ENCODE measurements at regions not wholly inside any gene's neighbourhood (a gene's known extent, or its start where the extent isn't known, plus 50 kb on each side); places are given as distances from the start of the nearest gene placed in this dataset.
A peak's percentile ranks its signal among the peaks of the same experiment; 100 is the strongest.

GRCh38 chr2:207235621-207236020 is 69.9 kb upstream of the KLF7 start:
- TF ChIP-seq EZH2phosphoT487 (IDR thresholded peaks at IDR 0.05; ENCODE audit: insufficient read depth, low read depth) (no peak), EZH2 (IDR thresholded peaks at IDR 0.05; ENCODE audit: insufficient read depth, poor library complexity, severe bottlenecking) (no peak)
- DNase-seq = peak; percentile 21
- in situ Hi-C loops (cut with MboI) = no loop called here

GRCh38 chr2:207236156-207236935 is 70.6 kb upstream of the KLF7 start:
- H3K79me2 ChIP-seq (ENCODE audit: insufficient read depth) = 0 out of 2 replicates have a peak, but pooled peaks cover 8% of the 10 kb centered on the region
- 86 to 90% methylated on average over 2 of the region's 2 CpGs for WGBS, 2 experiments (ENCODE audit: low coverage in 1 of 2, low lambda C conversion rate in 2 of 2, missing lambda C conversion rate in 2 of 2)
- H3F3A ChIP-seq (ENCODE audit: insufficient read depth) = peaks cover 35% of the 10 kb centered on the region
- 0 out of 2 replicates have a peak, but pooled peaks cover 4% of the 10 kb centered on the region for H3K36me3 ChIP-seq (ENCODE audit: low read depth)
- in situ Hi-C loops (cut with MboI) = no loop called here
- no peak overlapping the region for H3K27ac ChIP-seq
- no peak overlapping the region for H3K4me3 ChIP-seq
- peaks cover 37% of the 10 kb centered on the region for H3K4me1 ChIP-seq (ENCODE audit: insufficient read depth)
- H3K4me2 ChIP-seq (ENCODE audit: unreplicated experiment) = no peak overlapping the region
- DNase-seq = no peak
- H3K9me2 ChIP-seq (ENCODE audit: insufficient read depth) = no peaks in the 10 kb centered on the region
- H4K20me1 ChIP-seq (ENCODE audit: insufficient read depth) = no peaks in the 10 kb centered on the region
- no peaks in the 10 kb centered on the region for H3K27me3 ChIP-seq (replicated peaks; ENCODE audit: insufficient read depth)
- no peak overlapping the region for H2AFZ ChIP-seq
- no peak overlapping the region for H3K9ac ChIP-seq
- no peaks in the 10 kb centered on the region for H3K9me3 ChIP-seq (ENCODE audit: low read depth)
- TF ChIP-seq EZH2 (IDR thresholded peaks at IDR 0.05; ENCODE audit: insufficient read depth, poor library complexity, severe bottlenecking) = no peak
- TF ChIP-seq EZH2phosphoT487 (IDR thresholded peaks at IDR 0.05; ENCODE audit: insufficient read depth, low read depth) = no peak

More at GRCh38 chr2:207235621-207236020, 69.9 kb upstream of the KLF7 start:
- H2AFZ ChIP-seq = no peak overlapping the region
- no peaks in the 10 kb centered on the region for H4K20me1 ChIP-seq (ENCODE audit: insufficient read depth)
- no peaks in the 10 kb centered on the region for H3K27me3 ChIP-seq (replicated peaks; ENCODE audit: insufficient read depth)
- H3K9ac ChIP-seq = no peak overlapping the region
- no peak overlapping the region for H3K27ac ChIP-seq
- H3F3A ChIP-seq (ENCODE audit: insufficient read depth) = peaks cover 28% of the 10 kb centered on the region
- H3K9me2 ChIP-seq (ENCODE audit: insufficient read depth) = no peaks in the 10 kb centered on the region
- 82 to 92% methylated on average over 4 of the region's 4 CpGs for WGBS, 2 experiments (ENCODE audit: low coverage in 1 of 2, low lambda C conversion rate in 2 of 2, missing lambda C conversion rate in 2 of 2)
- peaks cover 34% of the 10 kb centered on the region for H3K4me1 ChIP-seq (ENCODE audit: insufficient read depth)
- H3K79me2 ChIP-seq (ENCODE audit: insufficient read depth) = 0 out of 2 replicates have a peak, but pooled peaks cover under 1% of the 10 kb centered on the region
- no peak overlapping the region for H3K4me2 ChIP-seq (ENCODE audit: unreplicated experiment)
- no peaks in the 10 kb centered on the region for H3K9me3 ChIP-seq (ENCODE audit: low read depth)
- H3K36me3 ChIP-seq (ENCODE audit: low read depth) = 0 out of 2 replicates have a peak, but pooled peaks cover 4% of the 10 kb centered on the region
- H3K4me3 ChIP-seq = no peak overlapping the region

GRCh38 chr2:207238831-207239701 is 73.3 kb upstream of the KLF7 start:
- H4K20me1 ChIP-seq (ENCODE audit: insufficient read depth) = no peaks in the 10 kb centered on the region
- H3K4me2 ChIP-seq (ENCODE audit: unreplicated experiment) = peak overlapping the region; percentile 88
- 0 out of 2 replicates have a peak, but pooled peaks cover 4% of the 10 kb centered on the region for H3K36me3 ChIP-seq (ENCODE audit: low read depth)
- H3F3A ChIP-seq (ENCODE audit: insufficient read depth) = peaks cover 42% of the 10 kb centered on the region
- H3K9me2 ChIP-seq (ENCODE audit: insufficient read depth) = no peaks in the 10 kb centered on the region
- peak overlapping the region; percentile 12; the same call in 1 of the 2 replicates for H2AFZ ChIP-seq
- DNase-seq = peak; percentile 98
- no peak for TF ChIP-seq EZH2 (IDR thresholded peaks at IDR 0.05; ENCODE audit: insufficient read depth, poor library complexity, severe bottlenecking)
- TF ChIP-seq EZH2phosphoT487 (IDR thresholded peaks at IDR 0.05; ENCODE audit: insufficient read depth, low read depth) = no peak
- peak overlapping the region; percentile 60 for H3K4me3 ChIP-seq
- H3K27ac ChIP-seq = peak overlapping the region; percentile 100
- 12 to 13% methylated on average over 7 of the region's 7 CpGs for WGBS, 2 experiments (ENCODE audit: low coverage in 1 of 2, low lambda C conversion rate in 2 of 2, missing lambda C conversion rate in 2 of 2)
- peaks cover 37% of the 10 kb centered on the region for H3K4me1 ChIP-seq (ENCODE audit: insufficient read depth)
- peak overlapping the region; percentile 88 for H3K9ac ChIP-seq
- no peaks in the 10 kb centered on the region for H3K27me3 ChIP-seq (replicated peaks; ENCODE audit: insufficient read depth)
- H3K79me2 ChIP-seq (ENCODE audit: insufficient read depth) = peaks cover 24% of the 10 kb centered on the region; the same call in 1 of the 2 replicates
- in situ Hi-C loops (cut with MboI) = no loop called here
- no peaks in the 10 kb centered on the region for H3K9me3 ChIP-seq (ENCODE audit: low read depth)
